Left forelimb (tissue), 1 donor: ENCODE measurements at regions not wholly inside any gene's neighbourhood (a gene's known extent, or its start where the extent isn't known, plus 50 kb on each side); places are given as distances from the start of the nearest gene placed in this dataset.

Experiments
- DNase-seq: peaks from one replicate; pipeline ENCODE4 v3.0.0-alpha.2; 2018; ENCODE audit warnings: low spot score

GRCh38 chr11:70872955-70873735, 379.2 kb downstream of the SHANK2 start:
- no peak for DNase-seq

GRCh38 chr11:70873736-70874412, 378.5 kb downstream of the SHANK2 start:
- no peak for DNase-seq

GRCh38 chr11:70876685-70877084, 375.7 kb downstream of the SHANK2 start:
- DNase-seq, result no peak

- DNase-seq, result no peak
Observed at GRCh38 chr11:70877151-70877550, 375.2 kb downstream of the SHANK2 start.

GRCh38 chr11:70878366-70878765, 374.0 kb downstream of the SHANK2 start:
- no peak for DNase-seq

DNA sequence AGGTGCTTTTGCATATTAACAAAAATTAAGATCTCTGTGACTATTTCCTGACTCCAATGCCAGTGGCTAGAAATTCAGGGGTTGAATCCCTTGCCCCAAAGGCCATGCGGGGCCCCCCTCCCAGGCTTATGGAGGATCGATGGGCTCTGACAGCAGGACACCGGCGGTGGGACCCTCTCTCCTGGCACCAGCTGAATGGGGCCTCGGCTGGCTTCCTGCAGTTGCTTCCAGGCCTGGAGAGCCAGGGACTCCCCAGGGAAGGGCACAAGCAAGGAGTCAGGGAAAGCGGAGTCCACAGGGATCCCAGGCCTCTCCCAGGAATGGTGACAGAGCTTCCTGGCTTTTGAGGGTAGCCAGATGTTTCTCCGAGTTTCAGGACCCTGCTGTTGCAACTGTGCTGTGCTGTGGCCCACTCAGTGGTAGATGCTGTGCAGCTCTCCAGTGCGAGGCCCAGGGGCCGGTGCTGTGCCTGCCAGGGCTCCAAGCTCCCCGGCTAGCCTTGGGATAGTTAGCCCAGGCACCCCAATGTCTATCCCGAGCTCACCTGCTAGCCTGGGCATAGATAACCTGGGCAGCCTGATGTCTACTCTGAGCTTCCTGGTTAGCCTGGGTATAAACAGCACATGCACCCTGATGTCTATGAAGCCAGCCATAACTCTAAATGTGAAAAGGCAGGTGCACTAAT, 372.6 kb downstream of the SHANK2 start:
- no peak for DNase-seq

GRCh38 chr11:70880416-70880815, 372.0 kb downstream of the SHANK2 start:
- DNase-seq, result no peak

GRCh38 chr11:70881948-70882715, 370.2 kb downstream of the SHANK2 start:
- DNase-seq, result no peak

- DNase-seq, result no peak
Observed at GRCh38 chr11:70882716-70883085, 369.7 kb downstream of the SHANK2 start.

GRCh38 chr11:70883323-70883940, 368.9 kb downstream of the SHANK2 start:
- no peak for DNase-seq

DNA sequence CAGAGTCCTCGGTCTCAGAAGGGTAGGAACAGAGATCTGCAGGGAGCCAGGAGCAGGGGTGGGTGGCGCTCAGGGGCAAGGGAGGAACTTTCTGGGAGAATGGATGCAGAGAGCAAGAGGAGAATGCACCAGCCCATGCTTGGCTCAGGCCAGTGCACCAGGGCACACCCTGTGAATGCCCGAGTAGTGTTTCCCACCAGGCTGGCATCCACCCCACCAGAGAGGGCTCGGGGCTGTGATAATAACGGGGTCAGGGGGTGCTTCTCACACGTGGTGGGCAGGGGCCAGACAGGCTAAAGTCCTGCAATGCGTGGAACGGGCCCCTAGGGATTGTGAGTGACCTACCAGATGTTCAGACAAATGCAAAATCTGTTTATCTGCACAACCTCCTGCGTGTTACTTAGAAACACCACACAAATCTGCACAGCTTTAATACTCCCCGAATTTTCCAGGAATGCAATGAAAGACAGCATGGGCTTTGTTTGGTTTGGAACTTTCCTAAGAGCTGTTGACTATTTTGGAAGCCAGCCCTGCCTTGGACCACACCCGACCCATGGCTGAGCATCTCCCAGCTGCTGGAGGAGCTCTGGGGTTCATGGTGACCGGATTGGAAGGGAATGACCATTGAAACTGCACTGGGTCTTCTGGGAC, 368.3 kb downstream of the SHANK2 start:
- no peak for DNase-seq

DNA sequence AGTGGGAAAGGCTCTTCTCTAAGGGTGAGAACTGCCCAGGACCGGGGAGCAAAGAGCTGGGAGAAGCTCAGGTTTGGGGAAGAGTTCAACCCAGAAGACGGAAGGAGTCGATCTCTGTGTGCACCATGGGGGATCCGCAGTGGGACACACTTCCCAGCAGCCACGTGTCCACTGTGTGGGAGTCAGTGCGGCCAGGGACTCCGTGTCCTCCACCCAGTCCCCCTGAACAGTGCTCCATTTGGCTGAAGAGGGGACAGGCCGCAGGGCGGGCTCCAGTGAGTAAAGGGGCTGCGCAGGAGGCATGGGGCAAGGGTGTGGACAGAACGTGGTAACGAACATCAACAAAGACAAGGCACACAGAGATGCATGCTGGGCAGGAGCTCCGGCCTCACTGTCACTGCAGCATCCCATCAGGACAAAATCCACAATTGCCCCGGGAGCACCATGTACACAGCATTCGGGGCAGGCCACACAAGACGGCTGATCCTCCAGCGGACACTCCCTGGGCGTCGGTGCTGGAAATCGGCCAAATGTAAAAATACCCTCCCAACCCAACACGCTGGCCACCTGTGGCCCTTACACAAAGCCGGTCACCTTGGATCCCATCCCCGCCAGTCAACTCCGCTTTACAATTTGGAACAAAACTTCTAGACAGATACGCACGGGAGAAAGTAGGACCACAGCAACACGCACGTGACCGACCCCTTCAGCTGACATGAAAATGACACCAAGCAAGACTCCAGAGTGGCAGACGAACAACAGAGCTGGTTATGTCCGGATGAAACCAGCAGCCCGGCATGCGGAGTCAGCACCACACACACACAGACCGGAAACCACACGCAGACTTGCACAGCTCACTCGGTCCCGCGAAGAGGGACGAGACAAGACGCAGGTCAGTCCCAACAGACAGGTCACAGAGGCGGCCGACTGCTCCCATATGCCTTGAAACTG, 366.8 kb downstream of the SHANK2 start:
- no peak for DNase-seq

DNA sequence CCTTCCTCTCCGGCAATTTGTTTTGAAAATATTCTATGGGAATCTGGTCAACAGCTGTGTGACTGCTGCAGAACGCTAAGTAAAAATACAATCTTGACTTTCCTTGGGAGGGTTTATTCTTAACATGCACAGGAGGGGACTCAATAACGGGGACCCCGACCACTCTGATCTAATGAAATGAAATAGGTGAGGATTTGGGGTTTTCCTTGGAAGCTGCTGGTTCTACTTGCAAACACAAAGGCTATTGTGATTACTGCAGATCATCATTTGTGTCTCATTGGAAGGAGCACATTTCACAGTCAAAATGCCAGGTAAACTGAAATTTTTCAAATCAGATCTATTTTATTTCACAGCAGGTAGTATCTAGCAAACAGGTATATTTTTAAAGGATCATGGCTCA, 366.1 kb downstream of the SHANK2 start:
- no peak for DNase-seq

GRCh38 chr11:70886676-70887541, 365.5 kb downstream of the SHANK2 start:
- no peak for DNase-seq

- DNase-seq, result no peak
Observed at GRCh38 chr11:70887542-70887827, 364.9 kb downstream of the SHANK2 start.

DNA sequence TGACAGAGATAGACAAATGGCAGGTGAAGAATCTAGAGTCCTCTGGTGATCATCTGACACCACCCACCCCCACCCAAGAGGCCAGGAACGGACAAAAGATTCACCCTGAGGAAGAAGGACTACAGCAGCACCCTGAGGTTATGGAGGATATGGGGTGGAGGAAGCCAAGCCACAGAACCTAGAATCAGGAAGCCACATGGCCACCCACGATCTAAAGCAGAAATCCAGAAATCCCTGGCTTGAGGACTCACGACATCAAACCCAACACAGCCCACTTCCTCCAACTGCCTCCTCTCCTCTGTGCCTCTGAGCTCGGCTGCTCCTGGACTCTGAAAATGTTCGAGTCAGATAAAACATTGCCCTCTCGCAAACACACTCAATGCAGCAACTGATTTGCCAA, 364.3 kb downstream of the SHANK2 start:
- DNase-seq, result no peak

DNA sequence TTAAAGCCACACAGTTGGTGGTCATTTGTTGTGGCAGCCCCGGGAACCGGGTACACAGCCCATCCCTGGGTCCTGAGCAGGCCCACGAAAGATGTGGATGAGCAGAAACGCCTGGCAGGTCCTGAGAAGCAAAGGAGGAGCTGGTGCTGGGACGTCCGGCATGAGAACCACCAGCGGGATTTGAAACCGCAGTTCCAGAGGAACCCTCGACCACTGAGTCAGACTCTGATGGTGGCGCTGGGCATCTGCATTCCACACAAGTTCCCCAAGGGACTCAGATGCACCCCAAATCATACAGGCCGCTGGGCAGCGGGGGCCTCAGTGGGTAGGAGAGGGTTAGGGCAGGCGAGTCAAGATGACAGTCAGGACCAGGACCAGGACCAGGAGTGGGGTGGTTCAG, 363.0 kb downstream of the SHANK2 start:
- DNase-seq, result no peak

- DNase-seq, result no peak
Observed at GRCh38 chr11:70891844-70892380, 360.5 kb downstream of the SHANK2 start.

DNA sequence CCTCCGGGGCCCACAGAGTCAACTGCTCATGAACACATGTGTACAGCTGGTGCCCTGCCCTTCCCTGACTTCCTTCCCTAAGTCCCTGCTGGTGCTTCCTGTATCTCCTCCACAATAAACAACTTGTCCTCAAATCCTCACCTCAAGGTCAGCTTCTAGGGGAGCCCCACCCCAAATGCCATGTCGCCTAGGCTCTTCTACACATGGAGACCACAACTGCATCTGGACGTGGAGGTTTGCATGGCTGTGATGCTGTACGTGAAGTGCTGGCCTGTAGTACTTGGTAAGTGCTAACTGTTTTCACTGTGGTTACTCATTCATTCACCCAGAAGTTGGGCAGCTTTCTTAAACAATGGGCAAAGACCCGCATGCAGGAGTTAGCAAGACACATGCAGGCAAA, 359.5 kb downstream of the SHANK2 start:
- no peak for DNase-seq
